LNCAP (cell line): ENCODE measurements at regions not wholly inside any gene's neighbourhood (a gene's known extent, or its start where the extent isn't known, plus 50 kb on each side); places are given as distances from the start of the nearest gene placed in this dataset.
A peak's percentile ranks its signal among the peaks of the same experiment; 100 is the strongest.

Source experiments
- CTCF ChIP-seq: fragments of 450-650 bp; IDR thresholded peaks from 2 replicates; pipeline ENCODE4 v1.5.1; 2017; ENCODE audit warnings: mild to moderate bottlenecking

DNA sequence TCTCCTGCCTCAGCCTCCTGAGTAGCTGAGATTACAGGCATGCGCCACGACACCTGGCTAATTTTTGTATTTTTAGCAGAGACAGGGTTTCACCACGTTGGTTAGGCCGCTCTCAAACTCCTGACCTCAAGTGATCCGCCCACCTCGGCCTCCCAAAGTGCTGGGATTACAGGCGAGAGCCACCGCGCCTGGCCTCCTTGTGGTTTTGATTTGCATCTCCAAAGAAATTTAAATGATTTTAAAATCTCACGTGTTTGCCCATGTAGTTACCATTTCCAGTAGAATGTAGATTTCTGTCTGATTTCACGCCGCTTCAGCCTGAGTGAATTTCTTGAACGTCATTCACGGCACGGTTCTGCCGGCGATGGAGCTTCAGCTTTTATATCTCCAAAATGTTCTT lies 55.8 kb downstream of the IGF2 start:
- TF ChIP-seq CTCF: no peak

- TF ChIP-seq CTCF: no peak
Observed at GRCh38 chr11:2077061-2077802, 62.0 kb downstream of the IGF2 start.

- no peak for TF ChIP-seq CTCF
Observed at GRCh38 chr11:2076441-2076840, 62.7 kb downstream of the IGF2 start.

GRCh38 chr11:2074266-2074825 lies 64.8 kb downstream of the IGF2 start:
- peak; percentile 44 for TF ChIP-seq CTCF

- no peak for TF ChIP-seq CTCF
Observed at GRCh38 chr11:2072551-2073261, 66.5 kb downstream of the IGF2 start.

DNA sequence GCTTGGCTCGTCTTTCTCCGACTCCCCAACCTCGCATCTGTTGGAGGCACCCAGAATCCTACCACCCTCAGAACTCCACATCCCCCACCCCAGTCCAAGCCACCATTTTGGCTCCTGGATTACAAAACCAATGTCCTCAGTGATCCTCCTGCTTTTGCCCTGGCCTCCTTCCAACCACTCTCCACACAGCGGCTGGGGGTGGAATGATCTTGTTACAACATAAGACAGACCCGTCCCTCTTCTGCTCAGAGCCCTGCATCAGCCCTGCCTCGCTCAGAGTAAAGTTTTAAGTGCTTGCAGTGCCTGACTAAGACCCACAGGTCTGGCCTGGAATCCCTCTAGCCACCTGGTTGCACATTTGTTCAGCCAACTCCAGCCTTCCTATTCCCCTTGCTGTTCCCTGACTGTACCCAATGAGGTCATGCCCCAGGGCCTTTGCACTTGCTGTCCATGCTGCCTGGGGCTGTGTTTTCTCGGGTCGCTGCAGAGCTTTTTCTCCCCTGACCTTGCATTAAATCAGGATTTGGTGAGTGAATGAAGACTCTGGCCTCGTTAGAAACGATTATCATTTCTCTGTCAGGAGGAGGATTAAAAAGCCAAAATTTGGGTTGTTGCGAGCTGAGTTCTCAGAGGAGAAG lies 67.3 kb downstream of the IGF2 start:
- no peak for TF ChIP-seq CTCF
